ENCODE measurements at regions not wholly inside any gene's neighbourhood (a gene's known extent, or its start where the extent isn't known, plus 50 kb on each side); places are given as distances from the start of the nearest gene placed in this dataset.

- H3K4me3 ChIP-seq (ENCODE audit: low read depth, low read length) = no peak overlapping the region
- H3K36me3 ChIP-seq (ENCODE audit: control insufficient read depth, insufficient read depth, low read length) = no peaks in the 10 kb centered on the region
- ChIA-PET POLR2A (no interaction called here), CTCF (no interaction called here)
- TF ChIP-seq, protein P1, sequence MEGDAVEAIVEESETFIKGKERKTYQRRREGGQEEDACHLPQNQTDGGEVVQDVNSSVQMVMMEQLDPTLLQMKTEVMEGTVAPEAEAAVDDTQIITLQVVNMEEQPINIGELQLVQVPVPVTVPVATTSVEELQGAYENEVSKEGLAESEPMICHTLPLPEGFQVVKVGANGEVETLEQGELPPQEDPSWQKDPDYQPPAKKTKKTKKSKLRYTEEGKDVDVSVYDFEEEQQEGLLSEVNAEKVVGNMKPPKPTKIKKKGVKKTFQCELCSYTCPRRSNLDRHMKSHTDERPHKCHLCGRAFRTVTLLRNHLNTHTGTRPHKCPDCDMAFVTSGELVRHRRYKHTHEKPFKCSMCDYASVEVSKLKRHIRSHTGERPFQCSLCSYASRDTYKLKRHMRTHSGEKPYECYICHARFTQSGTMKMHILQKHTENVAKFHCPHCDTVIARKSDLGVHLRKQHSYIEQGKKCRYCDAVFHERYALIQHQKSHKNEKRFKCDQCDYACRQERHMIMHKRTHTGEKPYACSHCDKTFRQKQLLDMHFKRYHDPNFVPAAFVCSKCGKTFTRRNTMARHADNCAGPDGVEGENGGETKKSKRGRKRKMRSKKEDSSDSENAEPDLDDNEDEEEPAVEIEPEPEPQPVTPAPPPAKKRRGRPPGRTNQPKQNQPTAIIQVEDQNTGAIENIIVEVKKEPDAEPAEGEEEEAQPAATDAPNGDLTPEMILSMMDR (IDR thresholded peaks at IDR 0.05; ENCODE audit: insufficient read depth, low read depth, low read length) = no peak
- DNase-seq (ENCODE audit: low read depth) = no peak
- H3K27me3 ChIP-seq (ENCODE audit: control insufficient read depth, insufficient read depth, low read length) = no peaks in the 10 kb centered on the region
Observed at GRCh38 chr3:27900316-27900715, 178.2 kb upstream of the EOMES start.

- POLR2A ChIA-PET = no interaction called here
- no peaks in the 10 kb centered on the region for H3K36me3 ChIP-seq (ENCODE audit: control insufficient read depth, insufficient read depth, low read length)
- CTCF ChIA-PET = no interaction called here
- no peaks in the 10 kb centered on the region for H3K27me3 ChIP-seq (ENCODE audit: control insufficient read depth, insufficient read depth, low read length)
- no peak overlapping the region for H3K4me3 ChIP-seq (ENCODE audit: low read depth, low read length)
- DNase-seq (ENCODE audit: low read depth) = no peak
- TF ChIP-seq, protein P1 (IDR thresholded peaks at IDR 0.05; ENCODE audit: insufficient read depth, low read depth, low read length) = no peak
Observed at GRCh38 chr3:27903446-27903845, 181.3 kb upstream of the EOMES start.

GRCh38 chr3:27905625-27906024, 183.5 kb upstream of the EOMES start:
- ChIA-PET CTCF (no interaction called here), POLR2A (no interaction called here)
- TF ChIP-seq, protein P1 (IDR thresholded peaks at IDR 0.05; ENCODE audit: insufficient read depth, low read depth, low read length) = no peak
- Histone ChIP-seq H3K36me3 (ENCODE audit: control insufficient read depth, insufficient read depth, low read length) (no peaks in the 10 kb centered on the region), H3K27me3 (ENCODE audit: control insufficient read depth, insufficient read depth, low read length) (no peaks in the 10 kb centered on the region), H3K4me3 (ENCODE audit: low read depth, low read length) (no peak overlapping the region)
- DNase-seq (ENCODE audit: low read depth) = no peak

- Histone ChIP-seq H3K27me3 (ENCODE audit: control insufficient read depth, insufficient read depth, low read length) (no peaks in the 10 kb centered on the region), H3K36me3 (ENCODE audit: control insufficient read depth, insufficient read depth, low read length) (no peaks in the 10 kb centered on the region), H3K4me3 (ENCODE audit: low read depth, low read length) (no peak overlapping the region)
- TF ChIP-seq, protein P1 (IDR thresholded peaks at IDR 0.05; ENCODE audit: insufficient read depth, low read depth, low read length) = no peak
- CTCF ChIA-PET = no interaction called here
- POLR2A ChIA-PET = no interaction called here
- no peak for DNase-seq (ENCODE audit: low read depth)
Observed at GRCh38 chr3:27907148-27907547, 185.0 kb upstream of the EOMES start.

DNA sequence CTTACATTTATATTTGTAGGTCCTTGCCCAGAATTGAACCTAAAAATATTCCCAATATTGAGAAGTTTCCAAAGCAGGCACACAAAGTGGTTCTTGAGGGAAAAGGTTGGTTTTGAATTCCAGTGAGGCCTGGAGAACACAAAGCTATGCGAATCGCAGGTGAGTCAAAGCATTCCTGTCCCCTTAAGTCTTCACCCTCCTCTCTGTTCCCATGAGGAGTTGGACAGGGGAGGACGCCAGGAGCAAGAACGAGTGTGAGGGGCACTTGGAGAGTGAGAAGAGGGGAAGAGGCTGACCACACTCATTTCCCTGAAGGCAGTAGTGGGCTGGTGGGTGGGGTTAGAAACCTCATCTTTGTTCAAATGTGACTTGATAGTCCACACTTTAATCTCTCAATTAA, 185.8 kb upstream of the EOMES start:
- DNase-seq (ENCODE audit: low read depth) = no peak
- ChIA-PET POLR2A (no interaction called here), CTCF (no interaction called here)
- no peaks in the 10 kb centered on the region for H3K36me3 ChIP-seq (ENCODE audit: control insufficient read depth, insufficient read depth, low read length)
- TF ChIP-seq, protein P1 (IDR thresholded peaks at IDR 0.05; ENCODE audit: insufficient read depth, low read depth, low read length) = no peak
- H3K27me3 ChIP-seq (ENCODE audit: control insufficient read depth, insufficient read depth, low read length) = no peaks in the 10 kb centered on the region
- no peak overlapping the region for H3K4me3 ChIP-seq (ENCODE audit: low read depth, low read length)
